ENCODE measurements at regions not wholly inside any gene's neighbourhood (a gene's known extent, or its start where the extent isn't known, plus 50 kb on each side); places are given as distances from the start of the nearest gene placed in this dataset.

- DNase-seq, result no peak
- Histone ChIP-seq H3K36me3 (ENCODE audit: control insufficient read depth in 4 of 4, insufficient read depth in 4 of 4, low read length in 3 of 4) (no peaks in the 10 kb centered on the region), H3K27ac (ENCODE audit: insufficient read depth in 1 of 2, low read depth in 1 of 2, low read length in 2 of 2, poor library complexity in 1 of 2, severe bottlenecking in 2 of 2) (no peak overlapping the region), H3K4me3 (ENCODE audit: control insufficient read depth in 1 of 7, extremely low read depth in 1 of 7, insufficient read depth in 4 of 7, low read depth in 2 of 7, low read length in 6 of 7) (no peak overlapping the region), H3K9me3 (ENCODE audit: control extremely low read depth in 1 of 5, control insufficient read depth in 4 of 5, insufficient read depth in 2 of 5, low read depth in 1 of 5, low read length in 4 of 5) (no peaks in the 10 kb centered on the region), H3K27me3 (replicated peaks in 2 of 5; ENCODE audit: control insufficient read depth in 4 of 5, insufficient read depth in 5 of 5, low read length in 4 of 5) (no peaks in the 10 kb centered on the region), H3K4me1 (ENCODE audit: control extremely low read depth in 1 of 4, control insufficient read depth in 4 of 4, insufficient read depth in 4 of 4, low read length in 3 of 4) (peaks cover 0 to 3% (median 0%) of the 10 kb centered on the region in 4 experiments)
- POLR2A ChIA-PET, result no interaction called here
- CTCF ChIA-PET, result interaction anchor here (1.1 kb wide), 1 partner anchor 21 kb away, joined by 3 read pairs; no protein-coding TSS in a partner anchor
Measured at GRCh38 chr9:33645706-33646105, 121.7 kb downstream of the ANKRD18B start.

GRCh38 chr9:33649463-33649862 lies 125.4 kb downstream of the ANKRD18B start:
- Histone ChIP-seq H3K27ac (ENCODE audit: insufficient read depth in 1 of 2, low read depth in 1 of 2, low read length in 2 of 2, poor library complexity in 1 of 2, severe bottlenecking in 2 of 2) (no peak overlapping the region), H3K4me1 (ENCODE audit: control extremely low read depth in 1 of 4, control insufficient read depth in 4 of 4, insufficient read depth in 4 of 4, low read length in 3 of 4) (no peaks in the 10 kb centered on the region), H3K36me3 (ENCODE audit: control insufficient read depth in 4 of 4, insufficient read depth in 4 of 4, low read length in 3 of 4) (no peaks in the 10 kb centered on the region), H3K9me3 (ENCODE audit: control extremely low read depth in 1 of 5, control insufficient read depth in 4 of 5, insufficient read depth in 2 of 5, low read depth in 1 of 5, low read length in 4 of 5) (no peaks in the 10 kb centered on the region), H3K27me3 (replicated peaks in 2 of 5; ENCODE audit: control insufficient read depth in 4 of 5, insufficient read depth in 5 of 5, low read length in 4 of 5) (no peaks in the 10 kb centered on the region), H3K4me3 (ENCODE audit: control insufficient read depth in 1 of 7, extremely low read depth in 1 of 7, insufficient read depth in 4 of 7, low read depth in 2 of 7, low read length in 6 of 7) (no peak overlapping the region)
- CTCF ChIA-PET, result interaction anchor here (0.9 to 2.5 kb wide), 2 partner anchors 15 to 25 kb away, joined by 4 to 8 read pairs; no protein-coding TSS in a partner anchor
- no peak for DNase-seq
- POLR2A ChIA-PET, result no interaction called here

DNA sequence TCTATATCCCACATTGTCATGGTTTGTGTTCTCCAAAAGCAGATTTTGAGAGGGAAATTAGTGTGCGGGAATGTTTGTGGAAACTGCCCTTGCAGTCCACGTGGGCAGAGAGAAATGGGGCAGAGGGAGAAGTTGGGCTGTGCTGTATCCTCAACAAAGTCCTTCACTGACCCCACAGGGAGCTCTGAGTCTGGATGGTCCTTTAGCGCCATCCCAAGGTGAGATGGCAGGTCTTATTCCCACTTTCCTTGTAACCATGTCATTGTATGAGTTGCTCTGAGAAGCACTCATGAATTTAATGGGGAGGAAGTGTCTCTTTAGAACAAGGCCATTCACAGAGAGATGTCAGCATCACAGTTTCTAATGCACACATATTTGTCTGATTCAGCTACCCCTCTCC lies 127.1 kb downstream of the ANKRD18B start:
- no peak for DNase-seq
- 75% methylated on average over 3 of the region's 3 CpGs for WGBS (ENCODE audit: insufficient coverage)
- ChIA-PET CTCF (interaction anchor here (2.5 kb wide), 1 partner anchor 27 kb away, joined by 8 read pairs; no protein-coding TSS in a partner anchor), POLR2A (no interaction called here)
- H3K27ac ChIP-seq (ENCODE audit: insufficient read depth in 1 of 2, low read depth in 1 of 2, low read length in 2 of 2, poor library complexity in 1 of 2, severe bottlenecking in 2 of 2), result no peak overlapping the region
- no peaks in the 10 kb centered on the region for H3K4me1 ChIP-seq (ENCODE audit: control extremely low read depth in 1 of 4, control insufficient read depth in 4 of 4, insufficient read depth in 4 of 4, low read length in 3 of 4)
- no peak overlapping the region for H3K4me3 ChIP-seq (ENCODE audit: control insufficient read depth in 1 of 7, extremely low read depth in 1 of 7, insufficient read depth in 4 of 7, low read depth in 2 of 7, low read length in 6 of 7)
- H3K27me3 ChIP-seq (replicated peaks in 2 of 5; ENCODE audit: control insufficient read depth in 4 of 5, insufficient read depth in 5 of 5, low read length in 4 of 5), result no peaks in the 10 kb centered on the region
- no peaks in the 10 kb centered on the region for H3K9me3 ChIP-seq (ENCODE audit: control extremely low read depth in 1 of 5, control insufficient read depth in 4 of 5, insufficient read depth in 2 of 5, low read depth in 1 of 5, low read length in 4 of 5)
- no peaks in the 10 kb centered on the region for H3K36me3 ChIP-seq (ENCODE audit: control insufficient read depth in 4 of 4, insufficient read depth in 4 of 4, low read length in 3 of 4)

GRCh38 chr9:33659921-33660320 lies 135.4 kb upstream of the PRSS3 start:
- no CpG with 5 or more reads among the region's 1 CpG for WGBS (ENCODE audit: insufficient coverage)
- DNase-seq, result peak in 2 of 3 donors; percentile 22 to 26
- no peak overlapping the region for H3K27ac ChIP-seq (ENCODE audit: insufficient read depth in 1 of 2, low read depth in 1 of 2, low read length in 2 of 2, poor library complexity in 1 of 2, severe bottlenecking in 2 of 2)
- POLR2A ChIA-PET, result no interaction called here
- H3K36me3 ChIP-seq (ENCODE audit: control insufficient read depth in 4 of 4, insufficient read depth in 4 of 4, low read length in 3 of 4), result no peaks in the 10 kb centered on the region
- no peaks in the 10 kb centered on the region for H3K27me3 ChIP-seq (replicated peaks in 2 of 5; ENCODE audit: control insufficient read depth in 4 of 5, insufficient read depth in 5 of 5, low read length in 4 of 5)
- H3K9me3 ChIP-seq (ENCODE audit: control extremely low read depth in 1 of 5, control insufficient read depth in 4 of 5, insufficient read depth in 2 of 5, low read depth in 1 of 5, low read length in 4 of 5), result no peaks in the 10 kb centered on the region
- CTCF ChIA-PET, result interaction anchor here (1.2 to 2.3 kb wide), 2 partner anchors 22 to 31 kb away, joined by 3 to 7 read pairs; no protein-coding TSS in a partner anchor
- no peak overlapping the region for H3K4me3 ChIP-seq (ENCODE audit: control insufficient read depth in 1 of 7, extremely low read depth in 1 of 7, insufficient read depth in 4 of 7, low read depth in 2 of 7, low read length in 6 of 7)
- H3K4me1 ChIP-seq (ENCODE audit: control extremely low read depth in 1 of 4, control insufficient read depth in 4 of 4, insufficient read depth in 4 of 4, low read length in 3 of 4), result peaks cover 5 to 18% (median 7%) of the 10 kb centered on the region in 4 experiments

DNA sequence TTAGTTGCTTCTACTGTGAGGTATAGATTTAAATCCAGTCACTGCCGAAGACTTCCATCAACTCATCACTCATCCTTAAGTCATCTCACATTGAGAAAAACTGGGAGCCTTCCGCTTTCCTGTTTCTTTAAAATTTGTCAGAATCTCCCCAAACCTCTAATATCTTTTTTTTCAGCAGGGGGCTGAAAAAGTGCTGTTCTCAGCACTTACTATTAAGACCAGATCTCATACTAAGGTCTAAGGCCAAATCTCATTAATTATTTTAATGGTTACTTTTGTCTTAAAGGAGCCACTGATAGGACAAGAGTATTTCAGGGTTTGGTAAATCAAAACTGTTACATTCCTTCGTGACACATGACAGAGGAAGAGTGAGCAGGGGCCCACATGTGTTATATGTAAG lies 134.6 kb upstream of the PRSS3 start:
- WGBS (ENCODE audit: insufficient coverage), result 100% methylated on average over 2 of the region's 3 CpGs
- CTCF ChIA-PET, result interaction anchor here (1.0 kb wide), 1 partner anchor 31 kb away, joined by 3 read pairs; no protein-coding TSS in a partner anchor

GRCh38 chr9:33661176-33661575 lies 134.2 kb upstream of the PRSS3 start:
- no peak for DNase-seq
- WGBS (ENCODE audit: insufficient coverage), result no CpG with 5 or more reads among the region's 3 CpGs
- peaks cover 5 to 18% (median 7%) of the 10 kb centered on the region in 4 experiments for H3K4me1 ChIP-seq (ENCODE audit: control extremely low read depth in 1 of 4, control insufficient read depth in 4 of 4, insufficient read depth in 4 of 4, low read length in 3 of 4)
- no peaks in the 10 kb centered on the region for H3K9me3 ChIP-seq (ENCODE audit: control extremely low read depth in 1 of 5, control insufficient read depth in 4 of 5, insufficient read depth in 2 of 5, low read depth in 1 of 5, low read length in 4 of 5)
- H3K27ac ChIP-seq (ENCODE audit: insufficient read depth in 1 of 2, low read depth in 1 of 2, low read length in 2 of 2, poor library complexity in 1 of 2, severe bottlenecking in 2 of 2), result no peak overlapping the region
- H3K27me3 ChIP-seq (replicated peaks in 2 of 5; ENCODE audit: control insufficient read depth in 4 of 5, insufficient read depth in 5 of 5, low read length in 4 of 5), result no peaks in the 10 kb centered on the region
- POLR2A ChIA-PET, result no interaction called here
- no peak overlapping the region for H3K4me3 ChIP-seq (ENCODE audit: control insufficient read depth in 1 of 7, extremely low read depth in 1 of 7, insufficient read depth in 4 of 7, low read depth in 2 of 7, low read length in 6 of 7)
- H3K36me3 ChIP-seq (ENCODE audit: control insufficient read depth in 4 of 4, insufficient read depth in 4 of 4, low read length in 3 of 4), result no peaks in the 10 kb centered on the region
- CTCF ChIA-PET, result interaction anchor here (1.0 kb wide), 1 partner anchor 32 kb away, joined by 3 read pairs; no protein-coding TSS in a partner anchor

More for the DNA sequence above, 134.6 kb upstream of the PRSS3 start:
- H3K27ac ChIP-seq (ENCODE audit: insufficient read depth in 1 of 2, low read depth in 1 of 2, low read length in 2 of 2, poor library complexity in 1 of 2, severe bottlenecking in 2 of 2), result no peak overlapping the region
- no peak overlapping the region for H3K4me3 ChIP-seq (ENCODE audit: control insufficient read depth in 1 of 7, extremely low read depth in 1 of 7, insufficient read depth in 4 of 7, low read depth in 2 of 7, low read length in 6 of 7)
- no peaks in the 10 kb centered on the region for H3K36me3 ChIP-seq (ENCODE audit: control insufficient read depth in 4 of 4, insufficient read depth in 4 of 4, low read length in 3 of 4)
- no peak for DNase-seq
- POLR2A ChIA-PET, result no interaction called here
- H3K9me3 ChIP-seq (ENCODE audit: control extremely low read depth in 1 of 5, control insufficient read depth in 4 of 5, insufficient read depth in 2 of 5, low read depth in 1 of 5, low read length in 4 of 5), result no peaks in the 10 kb centered on the region
- peaks cover 5 to 18% (median 7%) of the 10 kb centered on the region in 4 experiments for H3K4me1 ChIP-seq (ENCODE audit: control extremely low read depth in 1 of 4, control insufficient read depth in 4 of 4, insufficient read depth in 4 of 4, low read length in 3 of 4)
- no peaks in the 10 kb centered on the region for H3K27me3 ChIP-seq (replicated peaks in 2 of 5; ENCODE audit: control insufficient read depth in 4 of 5, insufficient read depth in 5 of 5, low read length in 4 of 5)

- no peaks in the 10 kb centered on the region for H3K36me3 ChIP-seq (ENCODE audit: control insufficient read depth in 4 of 4, insufficient read depth in 4 of 4, low read length in 3 of 4)
- DNase-seq, result peak; percentile 16 to 68 (median 44)
- 0% methylated on average over 1 of the region's 1 CpG for WGBS (ENCODE audit: insufficient coverage)
- no peaks in the 10 kb centered on the region for H3K27me3 ChIP-seq (replicated peaks in 2 of 5; ENCODE audit: control insufficient read depth in 4 of 5, insufficient read depth in 5 of 5, low read length in 4 of 5)
- H3K4me3 ChIP-seq (ENCODE audit: control insufficient read depth in 1 of 7, extremely low read depth in 1 of 7, insufficient read depth in 4 of 7, low read depth in 2 of 7, low read length in 6 of 7), result no peak overlapping the region
- no peaks in the 10 kb centered on the region for H3K9me3 ChIP-seq (ENCODE audit: control extremely low read depth in 1 of 5, control insufficient read depth in 4 of 5, insufficient read depth in 2 of 5, low read depth in 1 of 5, low read length in 4 of 5)
- no peak overlapping the region for H3K27ac ChIP-seq (ENCODE audit: insufficient read depth in 1 of 2, low read depth in 1 of 2, low read length in 2 of 2, poor library complexity in 1 of 2, severe bottlenecking in 2 of 2)
- H3K4me1 ChIP-seq (ENCODE audit: control extremely low read depth in 1 of 4, control insufficient read depth in 4 of 4, insufficient read depth in 4 of 4, low read length in 3 of 4), result peaks cover 5 to 18% (median 7%) of the 10 kb centered on the region in 4 experiments
- ChIA-PET POLR2A (no interaction called here), CTCF (interaction anchor here (1.1 to 1.4 kb wide), 2 partner anchors 16 to 19 kb away, joined by 3 to 4 read pairs; no protein-coding TSS in a partner anchor)
Measured at GRCh38 chr9:33662871-33663270, 132.5 kb upstream of the PRSS3 start.
